H9 (cell line): ENCODE measurements at regions not wholly inside any gene's neighbourhood (a gene's known extent, or its start where the extent isn't known, plus 50 kb on each side); places are given as distances from the start of the nearest gene placed in this dataset.
A peak's percentile ranks its signal among the peaks of the same experiment; 100 is the strongest.

Source experiments
- DNase-seq: peaks from one replicate; pipeline ENCODE4 v3.0.0-alpha.2; 2017
- H2AFZ ChIP-seq: one replicate; pipeline ENCODE4 v1.6.1; 2013; ENCODE audit warnings: mild to moderate bottlenecking, low read length, control low read depth, moderate library complexity
- H2AK5ac ChIP-seq: 2 replicates; pipeline ENCODE4 v1.6.1; 2013; ENCODE audit warnings: low read length, control low read depth, mixed read lengths; ENCODE audit not compliant: insufficient read length
- H2BK120ac ChIP-seq: one replicate; pipeline ENCODE4 v1.6.1; 2013; ENCODE audit warnings: low read depth, mild to moderate bottlenecking, low read length, control low read depth, inconsistent platforms; ENCODE audit not compliant: poor library complexity, severe bottlenecking
- H2BK12ac ChIP-seq: 2 replicates; pipeline ENCODE4 v1.6.1; 2013; ENCODE audit warnings: low read length, control low read depth, mixed read lengths, low read depth; ENCODE audit not compliant: insufficient read length
- H2BK15ac ChIP-seq: 2 replicates; pipeline ENCODE4 v1.6.1; 2013; ENCODE audit warnings: low read depth, low read length, control low read depth
- H2BK20ac ChIP-seq: one replicate; pipeline ENCODE4 v1.6.1; 2013; ENCODE audit warnings: low read depth, mild to moderate bottlenecking, low read length, control low read depth, inconsistent platforms; ENCODE audit not compliant: poor library complexity, severe bottlenecking
- H2BK5ac ChIP-seq: 2 replicates; pipeline ENCODE4 v1.6.1; 2013; ENCODE audit warnings: low read length, control low read depth, mixed read lengths; ENCODE audit not compliant: insufficient read length
- H3K14ac ChIP-seq: 2 replicates; pipeline ENCODE4 v1.6.1; 2013; ENCODE audit warnings: low read length, control low read depth; ENCODE audit not compliant: insufficient read depth
- H3K18ac ChIP-seq: 2 replicates; pipeline ENCODE4 v1.6.1; 2013; ENCODE audit warnings: low read depth, mild to moderate bottlenecking, mixed read lengths, low read length, control low read depth; ENCODE audit not compliant: insufficient read length
- H3K23ac ChIP-seq: 2 replicates; pipeline ENCODE4 v1.6.1; 2013; ENCODE audit warnings: low read length, control low read depth, mixed read lengths, low read depth; ENCODE audit not compliant: insufficient read length
- H3K23me2 ChIP-seq: 2 replicates; pipeline ENCODE4 v1.6.1; 2013; ENCODE audit warnings: low read depth, mild to moderate bottlenecking, mixed read lengths, low read length, control low read depth; ENCODE audit not compliant: insufficient read length, poor library complexity, severe bottlenecking
- H3K27ac ChIP-seq: 2 replicates; pipeline ENCODE4 v1.5.1; 2013; ENCODE audit warnings: low read length, control low read depth, mixed read lengths, low read depth; ENCODE audit not compliant: insufficient read length
- H3K27me3 ChIP-seq: 2 replicates; pipeline ENCODE4 v1.6.1; 2013; ENCODE audit warnings: low read length, control low read depth, inconsistent platforms; ENCODE audit not compliant: insufficient read depth
- H3K4ac ChIP-seq: 2 replicates; pipeline ENCODE4 v1.6.1; 2013; ENCODE audit warnings: low read depth, mild to moderate bottlenecking, control low read depth, inconsistent platforms, low read length, moderate library complexity
- H3K4me1 ChIP-seq: 2 replicates; pipeline ENCODE4 v1.6.1; 2013; ENCODE audit warnings: low read length, control low read depth, inconsistent platforms; ENCODE audit not compliant: insufficient read depth
- H3K4me2 ChIP-seq: 2 replicates; pipeline ENCODE4 v1.6.1; 2013; ENCODE audit warnings: low read length, control low read depth, mixed read lengths; ENCODE audit not compliant: insufficient read length, insufficient read depth
- H3K56ac ChIP-seq: 2 replicates; pipeline ENCODE4 v1.6.1; 2013; ENCODE audit warnings: low read depth, mild to moderate bottlenecking, mixed read lengths, low read length, control low read depth; ENCODE audit not compliant: insufficient read length
- H3K79me1 ChIP-seq: 2 replicates; pipeline ENCODE4 v1.6.1; 2013; ENCODE audit warnings: low read depth, mild to moderate bottlenecking, moderate library complexity, low read length, control low read depth, inconsistent platforms; ENCODE audit not compliant: insufficient read depth, poor library complexity, severe bottlenecking
- H3K79me2 ChIP-seq: 2 replicates; pipeline ENCODE4 v1.6.1; 2013; ENCODE audit warnings: low read length, control low read depth, inconsistent platforms; ENCODE audit not compliant: insufficient read depth
- H3K9ac ChIP-seq: 2 replicates; pipeline ENCODE4 v1.6.1; 2013; ENCODE audit warnings: low read length, control low read depth, mixed read lengths; ENCODE audit not compliant: insufficient read length; ENCODE audit errors: extremely low read depth
- H3K9me3 ChIP-seq: one replicate; pipeline ENCODE4 v1.6.1; 2013; ENCODE audit warnings: low read depth, low read length, inconsistent platforms; ENCODE audit not compliant: control insufficient read depth
- H3T11ph ChIP-seq: one replicate; pipeline ENCODE4 v1.6.1; 2013; ENCODE audit warnings: mild to moderate bottlenecking, low read length, control low read depth, inconsistent platforms
- H4K20me1 ChIP-seq: one replicate; pipeline ENCODE4 v1.6.1; 2013; ENCODE audit not compliant: control insufficient read depth, insufficient read length, insufficient read depth
- H4K5ac ChIP-seq: 2 replicates; pipeline ENCODE4 v1.6.1; 2013; ENCODE audit warnings: low read depth, mild to moderate bottlenecking, mixed read lengths, low read length, control low read depth; ENCODE audit not compliant: insufficient read length
- H4K8ac ChIP-seq: replicated peaks from 2 replicates; pipeline ENCODE4 v1.6.1; 2013; ENCODE audit warnings: low read length, control low read depth, mixed read lengths, low read depth; ENCODE audit not compliant: insufficient read length
- H4K91ac ChIP-seq: 2 replicates; pipeline ENCODE4 v1.6.1; 2013; ENCODE audit warnings: low read depth, mild to moderate bottlenecking, moderate library complexity, mixed read lengths, low read length, control low read depth; ENCODE audit not compliant: insufficient read length
- H3K27ac Mint-ChIP-seq, 3 experiments: 2 replicates in 2 of 3; 3 replicates in 1 of 3; pipeline ENCODE4 v1.8.0; 2020 to 2021; ENCODE audit warnings: mixed read lengths in 3 of 3, mild to moderate bottlenecking in 1 of 3, moderate library complexity in 1 of 3
- H3K27me3 Mint-ChIP-seq: 2 replicates; pipeline ENCODE4 v1.8.0; 2021; ENCODE audit warnings: low read depth, mild to moderate bottlenecking, moderate library complexity, mixed read lengths
- H3K36me3 Mint-ChIP-seq, 3 experiments: 2 replicates in 2 of 3; 3 replicates in 1 of 3; pipeline ENCODE4 v1.8.0; 2020 to 2021; ENCODE audit warnings: low read depth in 3 of 3, mixed read lengths in 3 of 3; ENCODE audit not compliant: insufficient read depth in 1 of 3
- H3K4me1 Mint-ChIP-seq, 2 experiments: 2 replicates each; pipeline ENCODE4 v1.8.0; 2020; ENCODE audit warnings: mixed read lengths in 2 of 2
- H3K4me3 Mint-ChIP-seq, 2 experiments: 2 replicates in 1 of 2; 3 replicates in 1 of 2; pipeline ENCODE4 v1.8.0; 2020 to 2021; ENCODE audit warnings: mild to moderate bottlenecking in 2 of 2, mixed read lengths in 2 of 2, moderate library complexity in 1 of 2
- H3K9me3 Mint-ChIP-seq, 2 experiments: 2 replicates in 1 of 2; 3 replicates in 1 of 2; pipeline ENCODE4 v1.8.0; 2020; ENCODE audit warnings: mild to moderate bottlenecking in 2 of 2, mixed read lengths in 2 of 2, moderate library complexity in 1 of 2
- WGBS: extraction: QIAGEN DNeasy Blood & Tissue Kit; methylation state at CpG from one replicate; pipeline ENCODE4 v1.1.7; 2013; ENCODE audit warnings: missing lambda C conversion rate, low lambda C conversion rate, mixed read lengths; ENCODE audit not compliant: insufficient read length; ENCODE audit errors: extremely low coverage; 5-methylcytosine and 5-hydroxymethylcytosine counted together
- TF ChIP-seq, protein P1 (sequence below): fragments of 200-600 bp; sonication (generic); conservative IDR thresholded peaks from 3 replicates; pipeline ENCODE4 v1.8.0; 2021; ENCODE audit warnings: antibody characterized with exemption, mild to moderate bottlenecking

DNA sequence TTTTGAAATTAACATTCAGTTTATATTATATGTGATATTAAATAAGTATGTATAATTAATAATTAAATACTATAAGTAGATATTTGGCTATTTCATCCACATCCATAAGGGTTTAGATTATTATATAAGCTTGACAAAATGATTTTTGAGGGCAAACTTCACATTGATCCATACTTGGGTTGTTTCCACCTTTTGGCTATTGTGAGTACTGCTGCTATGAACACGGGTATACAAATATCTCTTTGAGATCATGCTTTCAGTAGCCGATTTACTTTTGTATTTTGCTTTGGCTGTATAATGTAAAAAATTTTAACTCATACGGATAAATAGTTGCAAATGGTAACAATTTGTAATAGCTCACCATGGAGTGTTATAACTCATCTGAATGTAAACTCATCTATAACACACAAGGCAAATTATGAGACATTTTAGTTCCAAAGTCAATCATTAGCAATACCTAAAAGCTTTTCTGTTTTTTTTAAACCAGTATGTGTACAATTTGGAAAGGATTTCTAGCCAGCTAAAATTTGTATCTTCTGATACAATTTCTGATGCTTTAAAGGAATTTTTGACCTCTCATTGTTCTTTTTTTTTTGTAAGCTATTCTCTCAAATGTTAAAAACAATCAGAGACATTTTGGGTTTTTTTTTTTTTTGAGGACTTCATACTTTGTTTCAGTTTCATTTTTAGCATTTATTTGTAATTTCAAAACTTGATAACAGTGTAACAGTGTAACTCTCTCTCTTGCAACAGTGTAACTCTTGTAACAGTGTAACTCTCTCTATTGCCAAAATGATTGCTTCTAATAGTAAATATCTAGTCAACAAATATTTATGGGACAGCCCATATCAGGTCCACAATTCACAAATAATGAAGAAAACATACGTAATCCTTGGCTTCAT, 51.8 kb upstream of the ARX start:
- H3K27me3 Mint-ChIP-seq = no peaks in the 10 kb centered on the region; the same call in 1 of the 2 replicates
- Histone ChIP-seq H2BK20ac (no peak overlapping the region), H3K4me2 (no peak overlapping the region), H4K91ac (no peak overlapping the region), H2BK5ac (no peak overlapping the region), H4K5ac (no peak overlapping the region), H3K9ac (no peak overlapping the region), H3K27ac (no peak overlapping the region), H2BK120ac (no peak overlapping the region), H2AFZ (no peak overlapping the region), H3K27me3 (no peaks in the 10 kb centered on the region), H3K9me3 (no peaks in the 10 kb centered on the region), H2AK5ac (no peak overlapping the region), H3K18ac (no peak overlapping the region), H3T11ph (no peak overlapping the region), H3K4me1 (no peaks in the 10 kb centered on the region; the same call in 1 of the 2 replicates), H4K20me1 (no peaks in the 10 kb centered on the region), H3K79me1 (no peaks in the 10 kb centered on the region), H2BK15ac (no peak overlapping the region), H3K23ac (no peak overlapping the region), H4K8ac (no peak overlapping the region), H3K23me2 (no peaks in the 10 kb centered on the region), H2BK12ac (no peak overlapping the region), H3K4ac (no peak overlapping the region), H3K14ac (no peak overlapping the region), H3K79me2 (no peaks in the 10 kb centered on the region), H3K56ac (no peak overlapping the region)
- WGBS = no CpG with 5 or more reads among the region's 4 CpGs
- H3K9me3 Mint-ChIP-seq = peaks cover 6 to 12% of the 10 kb centered on the region in 2 experiments
- no peak overlapping the region for H3K27ac Mint-ChIP-seq
- no peaks in the 10 kb centered on the region for H3K4me1 Mint-ChIP-seq
- no peak for DNase-seq
- peaks cover 0 to 9% (median 3%) of the 10 kb centered on the region in 3 experiments; a peak in 4 of 7 replicates for H3K36me3 Mint-ChIP-seq
- TF ChIP-seq, protein P1, sequence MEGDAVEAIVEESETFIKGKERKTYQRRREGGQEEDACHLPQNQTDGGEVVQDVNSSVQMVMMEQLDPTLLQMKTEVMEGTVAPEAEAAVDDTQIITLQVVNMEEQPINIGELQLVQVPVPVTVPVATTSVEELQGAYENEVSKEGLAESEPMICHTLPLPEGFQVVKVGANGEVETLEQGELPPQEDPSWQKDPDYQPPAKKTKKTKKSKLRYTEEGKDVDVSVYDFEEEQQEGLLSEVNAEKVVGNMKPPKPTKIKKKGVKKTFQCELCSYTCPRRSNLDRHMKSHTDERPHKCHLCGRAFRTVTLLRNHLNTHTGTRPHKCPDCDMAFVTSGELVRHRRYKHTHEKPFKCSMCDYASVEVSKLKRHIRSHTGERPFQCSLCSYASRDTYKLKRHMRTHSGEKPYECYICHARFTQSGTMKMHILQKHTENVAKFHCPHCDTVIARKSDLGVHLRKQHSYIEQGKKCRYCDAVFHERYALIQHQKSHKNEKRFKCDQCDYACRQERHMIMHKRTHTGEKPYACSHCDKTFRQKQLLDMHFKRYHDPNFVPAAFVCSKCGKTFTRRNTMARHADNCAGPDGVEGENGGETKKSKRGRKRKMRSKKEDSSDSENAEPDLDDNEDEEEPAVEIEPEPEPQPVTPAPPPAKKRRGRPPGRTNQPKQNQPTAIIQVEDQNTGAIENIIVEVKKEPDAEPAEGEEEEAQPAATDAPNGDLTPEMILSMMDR = peak; percentile 34; the same call in 1 of the 3 replicates
- no peak overlapping the region for H3K4me3 Mint-ChIP-seq
